ENCODE measurements at regions not wholly inside any gene's neighbourhood (a gene's known extent, or its start where the extent isn't known, plus 50 kb on each side); places are given as distances from the start of the nearest gene placed in this dataset.
"Not testable (repeated sequence)": the region's sequence is repeated elsewhere in the genome, so short reads cannot be mapped to it uniquely, and the experiment has no call there.

DNA sequence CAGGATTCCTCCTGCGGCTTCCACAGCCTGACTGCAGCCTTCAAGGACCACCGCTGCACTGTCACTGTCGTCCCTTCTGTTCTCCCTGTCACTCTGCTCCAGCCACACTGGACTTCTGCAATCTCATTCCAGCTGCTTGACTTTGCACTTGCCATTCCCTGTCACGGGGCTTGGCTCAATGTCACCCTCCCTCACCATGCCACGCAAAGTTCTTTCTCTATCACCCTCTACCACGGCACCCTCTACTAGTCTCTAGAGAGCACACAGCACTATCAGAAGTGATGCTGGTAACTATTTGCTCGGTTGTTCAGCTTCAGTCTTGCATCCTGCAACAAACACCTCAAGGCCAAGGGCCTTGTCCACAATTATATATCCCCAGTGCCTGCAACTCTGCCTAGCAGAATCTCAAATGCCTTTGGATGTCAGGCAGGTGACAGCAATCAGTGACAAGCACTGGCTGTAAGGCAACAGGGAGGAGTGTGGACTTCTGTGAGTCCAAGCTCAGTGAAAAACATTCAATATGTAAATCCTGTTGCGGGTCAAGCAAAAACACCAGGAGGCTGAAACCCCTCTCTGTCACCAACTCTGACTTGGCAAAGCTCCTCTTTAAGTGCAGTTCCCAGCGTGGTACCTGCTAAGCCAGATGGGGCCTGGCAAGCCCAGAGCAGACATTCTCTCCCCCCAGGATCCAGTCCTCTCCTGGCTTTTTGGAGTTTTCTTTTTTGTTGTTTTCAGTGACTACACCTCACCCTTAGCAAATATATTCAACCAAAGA, 259.9 kb downstream of the FGFR2 start:
- DNase-seq: no peak

DNA sequence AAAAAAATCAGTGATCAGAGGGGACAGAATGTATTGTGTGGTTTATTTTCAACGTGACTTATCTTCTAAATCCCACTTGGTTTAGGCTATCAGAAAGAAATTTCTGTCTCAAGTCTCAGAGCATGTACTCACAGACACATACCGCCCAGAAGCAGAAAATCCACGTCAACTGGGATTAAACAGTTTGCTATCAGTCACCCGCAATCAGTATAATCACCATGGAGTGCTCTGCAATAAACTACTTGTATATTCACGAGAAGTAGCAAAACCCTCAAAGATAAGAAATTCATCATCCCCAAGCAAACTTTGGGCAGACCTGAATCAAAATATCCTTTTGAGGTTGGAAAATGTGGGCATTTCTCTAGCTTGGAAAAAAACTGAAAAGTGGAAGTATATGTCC, 259.1 kb downstream of the FGFR2 start:
- DNase-seq: no peak

DNA sequence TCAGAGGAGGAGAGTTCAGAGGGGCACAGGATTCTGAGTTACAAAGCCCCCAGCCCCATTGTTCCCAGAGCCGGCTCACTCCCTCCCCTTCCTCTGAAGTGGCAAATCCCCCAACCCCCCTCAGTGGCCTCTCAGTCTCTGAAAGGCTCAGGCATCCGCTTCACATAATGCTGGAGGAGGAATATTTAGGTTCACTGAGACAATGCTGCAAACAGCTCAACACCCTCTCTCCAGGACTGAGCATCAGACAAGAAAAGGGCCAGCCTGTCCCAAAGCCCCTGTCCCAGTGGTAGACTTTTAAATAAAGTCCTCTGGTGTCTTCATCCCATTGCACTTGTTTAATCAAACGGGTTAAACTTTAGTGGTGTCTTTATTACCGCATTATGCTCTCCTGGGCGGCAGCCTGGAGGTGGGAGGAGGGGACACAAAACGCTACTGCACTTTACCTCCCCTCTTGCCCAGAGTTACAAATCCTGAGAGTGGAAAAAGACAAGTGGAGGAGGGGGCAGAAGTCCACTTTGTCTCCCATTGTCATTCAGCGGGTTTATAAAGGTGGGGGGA, 257.9 kb downstream of the FGFR2 start:
- DNase-seq: no peak

DNA sequence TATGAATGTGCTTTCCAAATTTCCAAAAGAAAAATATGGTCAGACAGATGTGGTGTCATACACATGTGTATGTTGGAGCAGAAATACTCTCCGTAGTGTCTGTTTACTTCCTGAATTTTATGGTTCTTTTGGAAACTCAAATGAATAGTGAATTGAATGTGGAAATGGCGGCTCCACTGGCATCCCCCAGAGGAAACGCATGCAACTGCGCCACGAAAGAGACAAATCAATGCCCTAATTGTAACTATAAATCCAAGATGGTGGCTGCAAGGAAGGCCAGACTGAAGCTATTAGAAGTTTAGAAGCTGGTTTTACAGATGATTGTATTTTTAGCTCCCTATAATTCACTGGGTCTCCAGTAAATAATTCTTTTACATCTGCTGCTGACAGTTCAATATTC, 246.7 kb downstream of the FGFR2 start:
- DNase-seq: no peak

DNA sequence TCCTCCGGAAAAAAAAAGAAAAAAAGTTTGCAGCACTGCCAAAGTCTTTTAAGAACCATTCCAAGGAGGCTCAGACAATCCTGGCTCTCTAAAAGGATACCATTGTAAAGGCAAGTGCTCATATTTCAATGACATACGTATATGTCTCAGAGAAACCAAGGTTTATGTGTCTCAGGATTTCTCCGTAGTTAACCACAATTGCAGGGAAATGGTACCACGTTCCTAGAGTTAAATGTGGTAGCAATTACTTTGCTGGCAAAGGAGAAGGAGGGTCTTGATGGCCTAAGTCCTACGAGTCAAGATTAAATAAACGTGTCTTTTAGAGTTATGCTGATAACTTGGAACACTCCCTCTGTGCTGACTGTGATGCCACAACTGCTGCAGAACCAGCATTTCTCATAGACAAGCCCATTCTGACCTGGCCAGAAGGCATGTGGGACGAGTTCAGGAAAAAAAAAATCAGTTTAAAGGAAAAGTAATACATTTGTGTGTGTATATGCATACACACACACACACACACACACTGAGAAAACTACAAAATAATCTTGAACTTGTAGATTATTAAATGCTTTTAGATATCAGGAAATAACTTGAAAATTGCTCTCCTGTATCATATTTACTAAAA, 245.9 kb downstream of the FGFR2 start:
- DNase-seq: no peak

DNA sequence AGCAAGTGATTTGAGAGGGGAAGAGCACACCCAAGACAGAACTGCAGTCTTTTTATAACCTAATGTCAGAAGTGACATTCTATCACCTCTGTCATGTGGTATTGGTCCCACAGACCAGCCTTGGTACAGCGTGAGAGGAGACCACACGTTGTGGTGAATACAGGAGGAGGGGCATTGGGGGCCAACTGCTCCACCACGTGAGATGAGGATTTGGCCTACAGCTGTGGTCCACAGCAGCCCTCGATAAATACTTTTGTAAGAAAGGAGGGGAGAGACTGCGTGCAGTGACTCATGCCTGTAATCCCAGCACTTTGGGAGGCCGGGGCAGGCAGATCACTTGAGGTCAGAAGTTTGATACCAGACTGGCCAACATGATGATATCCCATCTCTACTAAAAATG, 243.1 kb downstream of the FGFR2 start:
- DNase-seq: no peak

DNA sequence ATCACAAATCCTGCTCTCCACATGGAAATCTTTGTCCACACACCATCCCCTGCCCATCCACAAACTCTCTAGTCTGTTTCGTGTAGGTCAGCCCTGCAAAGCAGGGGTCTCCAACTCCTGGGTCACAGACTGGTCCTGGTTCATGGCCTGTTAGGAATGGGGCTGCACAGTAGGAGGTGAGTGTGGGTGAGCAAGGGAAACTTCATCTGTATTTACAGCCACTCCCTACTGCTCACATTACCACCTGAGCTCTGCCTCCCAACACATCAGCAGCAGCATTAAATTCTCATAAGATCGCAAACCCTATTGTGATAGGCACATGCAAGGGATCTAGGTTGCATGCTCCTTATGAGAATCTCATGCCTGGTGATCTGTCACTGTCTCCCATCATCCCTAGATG, 242.1 kb downstream of the FGFR2 start:
- DNase-seq: no peak

DNA sequence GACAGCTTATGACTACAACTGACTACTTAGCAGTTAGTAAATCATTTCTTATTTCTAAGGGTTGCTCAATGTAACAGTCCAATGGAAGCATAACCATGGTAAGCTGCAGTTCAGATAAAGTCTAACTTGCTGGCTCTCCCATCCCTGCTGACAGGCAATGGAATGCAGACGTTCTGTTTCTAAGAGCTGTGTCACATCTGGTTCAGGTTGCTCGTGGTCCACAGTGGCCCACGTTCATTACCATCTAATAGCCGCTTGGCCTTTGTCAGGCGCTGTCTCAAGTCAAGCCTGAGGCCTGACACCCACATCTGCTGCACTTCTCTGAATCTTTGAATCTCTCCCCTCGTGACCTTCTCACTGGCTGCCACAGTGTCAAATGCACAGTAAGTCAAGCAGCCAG, 240.8 kb downstream of the FGFR2 start:
- DNase-seq: no peak

DNA sequence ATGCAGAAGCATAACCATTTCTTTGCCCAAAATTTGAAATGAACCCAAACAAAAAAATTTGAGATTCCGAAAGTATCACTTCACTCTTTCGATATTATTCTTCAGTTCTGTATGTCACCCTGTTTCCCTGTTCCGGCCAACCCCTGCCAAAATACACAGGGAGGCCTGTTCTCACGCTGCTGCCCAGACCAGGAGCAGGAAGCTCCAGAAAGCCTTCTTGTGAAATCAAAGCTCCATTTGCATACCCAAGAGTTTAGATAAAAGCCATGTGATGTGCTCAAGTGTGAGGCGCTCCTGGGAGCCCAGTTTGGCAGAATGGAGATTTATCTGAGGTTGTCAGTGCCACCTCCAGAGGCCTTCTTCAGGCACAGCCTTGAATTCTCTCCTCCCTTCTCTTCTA, 236.2 kb downstream of the FGFR2 start:
- no peak for DNase-seq

DNA sequence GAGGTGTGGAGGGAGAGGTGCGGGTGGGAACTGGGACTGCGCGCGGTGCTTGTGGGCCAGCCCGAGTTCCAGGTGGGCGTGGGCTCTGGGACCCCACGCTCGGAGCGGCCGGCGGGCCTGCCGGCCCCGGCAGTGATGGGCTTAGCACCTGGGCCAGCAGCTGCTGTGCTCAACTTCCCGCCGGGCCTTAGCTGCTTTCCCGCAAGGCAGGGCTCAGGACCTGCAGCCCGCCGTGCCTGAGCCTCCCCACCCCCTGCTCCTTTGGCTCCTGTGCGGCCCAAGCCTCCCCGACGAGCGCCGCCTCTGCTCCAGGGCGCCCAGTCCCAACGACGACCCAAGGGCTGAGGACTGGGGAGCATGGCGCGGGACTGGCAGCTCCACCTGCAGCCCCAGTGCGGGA, 232.7 kb downstream of the FGFR2 start:
- DNase-seq: no peak

DNA sequence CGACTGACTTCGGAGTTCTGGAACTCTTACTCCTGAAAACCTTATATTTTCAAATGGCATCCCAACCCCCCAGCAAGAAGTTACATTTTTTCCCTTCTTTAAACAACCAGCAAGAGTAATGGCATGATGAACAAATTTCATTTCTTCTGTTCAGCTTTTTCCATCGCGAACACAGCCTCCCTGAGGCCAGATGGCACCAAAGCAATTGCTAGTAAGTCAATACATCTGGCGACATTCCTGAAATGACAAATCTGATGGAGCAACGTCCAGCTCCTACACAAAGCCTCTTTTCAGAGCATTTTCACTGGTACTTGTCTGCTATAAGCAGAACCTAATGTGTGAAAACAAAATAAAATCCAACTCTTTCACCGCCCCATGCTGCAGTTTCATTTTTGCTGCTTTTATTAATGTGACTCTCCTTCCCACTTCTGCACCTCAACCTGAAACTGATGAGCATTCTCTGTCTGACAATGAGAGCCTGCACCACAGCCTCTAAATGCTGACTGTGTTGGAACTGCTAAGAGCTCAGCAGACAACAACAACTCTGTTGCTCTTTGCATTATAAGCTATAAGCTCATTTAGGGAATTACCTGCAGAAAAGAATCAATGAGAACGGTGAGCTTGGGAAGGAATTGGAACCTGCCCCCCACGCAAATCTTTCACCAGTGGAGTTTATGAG, 229.8 kb downstream of the FGFR2 start:
- DNase-seq: no peak

DNA sequence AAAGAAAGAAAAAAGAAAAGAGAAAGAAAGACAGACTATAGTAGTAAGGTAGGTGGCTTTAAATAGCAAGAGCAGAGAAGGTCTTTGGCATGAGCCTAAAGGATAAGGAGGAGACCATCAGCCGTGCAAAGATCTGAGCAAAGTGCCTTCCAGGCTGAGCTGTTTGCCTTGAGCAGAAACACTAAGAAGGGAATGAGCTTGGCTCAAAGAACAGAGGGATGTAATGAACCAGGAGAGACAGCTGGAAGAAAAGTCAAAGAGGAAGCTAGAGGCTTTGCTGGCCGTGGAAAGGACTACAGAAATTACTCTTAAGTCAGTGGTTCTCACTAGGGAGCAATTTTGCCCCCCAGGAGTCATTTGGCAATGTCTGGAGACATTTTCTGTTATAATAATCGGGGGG, 228.6 kb downstream of the FGFR2 start:
- DNase-seq: no peak

DNA sequence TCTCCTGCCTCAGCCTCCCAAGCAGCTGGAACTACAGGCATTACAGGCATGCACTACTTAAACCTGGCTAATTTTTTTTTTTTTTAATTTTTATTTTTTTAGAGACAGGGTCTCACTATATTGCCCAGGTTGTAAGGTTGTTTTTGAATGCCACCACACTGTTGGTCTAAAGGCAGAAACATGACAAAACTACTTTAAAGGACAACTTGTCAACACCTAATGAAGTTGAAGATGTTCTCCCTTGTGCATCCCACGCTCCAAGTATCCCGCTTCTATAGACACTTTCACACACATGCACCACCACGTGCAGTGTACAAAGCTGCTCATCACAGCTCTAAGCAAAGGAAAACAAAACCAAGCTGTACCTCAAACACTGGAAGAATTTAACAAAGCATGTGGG, 226.4 kb downstream of the FGFR2 start:
- DNase-seq: no peak

DNA sequence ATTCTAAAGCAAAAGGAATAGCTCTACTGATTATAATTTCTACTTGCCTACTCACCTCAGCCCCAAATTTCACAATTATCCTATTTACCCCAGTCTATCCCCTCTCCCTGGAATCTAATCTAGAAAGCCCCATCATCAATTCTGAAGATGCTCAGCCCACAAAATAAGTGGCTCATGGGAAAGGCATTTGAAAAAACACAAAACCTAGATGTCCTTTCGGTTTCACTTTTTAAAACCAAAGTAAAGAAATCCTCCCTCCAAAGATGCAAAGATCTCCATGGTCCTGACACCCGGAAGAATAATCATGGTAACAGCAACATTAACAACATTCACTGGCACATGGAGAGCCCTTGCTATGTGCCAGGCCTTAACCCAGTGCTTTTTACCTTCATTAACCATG, 224.8 kb downstream of the FGFR2 start:
- no peak for DNase-seq

DNA sequence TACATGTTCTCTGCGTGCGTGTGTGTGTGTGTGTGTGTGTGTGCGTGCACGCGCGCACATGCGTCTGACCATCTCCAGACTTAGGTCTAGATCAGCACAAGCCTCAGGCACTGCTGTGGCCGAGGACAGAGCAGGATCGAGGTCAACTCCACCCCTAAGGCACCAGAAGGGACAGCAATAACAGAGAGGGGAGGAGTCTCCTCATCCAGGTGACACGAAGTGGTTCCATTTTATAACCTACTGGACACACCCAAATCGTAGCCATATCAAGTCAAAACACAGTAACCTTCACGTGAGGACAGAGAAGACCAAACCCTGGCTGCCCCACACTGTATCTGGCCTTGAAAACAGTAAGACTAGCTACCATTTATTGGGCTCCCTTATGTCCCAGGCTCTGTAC, 224.1 kb downstream of the FGFR2 start:
- no peak for DNase-seq

DNA sequence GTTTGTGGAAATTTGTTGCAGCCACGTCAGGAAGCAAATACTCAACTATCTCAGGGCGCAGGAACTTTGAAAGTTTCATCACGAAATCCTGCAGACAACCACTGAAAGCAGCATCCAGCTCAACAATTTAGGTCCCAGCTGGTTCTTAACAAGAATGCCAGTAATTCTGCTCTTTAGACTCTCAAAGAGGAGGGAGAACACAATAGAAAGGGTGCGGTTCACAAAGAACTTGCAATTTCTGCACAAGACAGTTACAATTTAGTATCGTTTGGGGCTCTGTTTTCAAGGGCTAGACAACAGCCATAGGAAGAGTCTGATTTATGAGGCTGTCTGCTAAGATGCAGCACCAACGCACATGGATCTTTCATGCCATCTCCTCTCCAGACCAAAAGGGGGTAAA, 223.1 kb downstream of the FGFR2 start:
- no peak for DNase-seq

DNA sequence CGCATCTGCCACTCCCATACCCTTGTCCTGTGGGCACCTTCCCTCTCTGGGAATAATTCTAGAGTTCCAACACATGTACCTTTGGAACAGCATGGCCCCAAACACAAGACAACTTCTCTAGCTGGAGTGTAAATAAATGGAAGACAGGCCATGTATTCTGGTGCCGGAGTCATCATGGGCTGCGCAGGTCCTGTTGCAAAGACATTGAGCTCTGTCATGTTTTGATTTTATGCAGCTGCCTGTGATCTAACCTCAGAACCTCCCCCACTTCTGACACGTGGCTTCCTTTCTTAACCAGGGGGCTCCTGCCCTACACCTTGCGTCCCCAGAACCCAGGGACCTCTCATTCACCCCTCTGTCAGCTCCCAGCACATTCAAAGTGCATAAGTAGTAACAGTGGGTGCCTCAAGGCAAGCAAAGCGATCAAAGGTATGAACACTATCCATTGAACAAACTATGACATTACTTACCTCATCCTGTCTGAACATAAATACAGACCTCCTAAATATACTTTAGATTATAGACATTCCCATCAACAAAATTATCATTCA, 219.9 kb downstream of the FGFR2 start:
- DNase-seq: no peak

DNA sequence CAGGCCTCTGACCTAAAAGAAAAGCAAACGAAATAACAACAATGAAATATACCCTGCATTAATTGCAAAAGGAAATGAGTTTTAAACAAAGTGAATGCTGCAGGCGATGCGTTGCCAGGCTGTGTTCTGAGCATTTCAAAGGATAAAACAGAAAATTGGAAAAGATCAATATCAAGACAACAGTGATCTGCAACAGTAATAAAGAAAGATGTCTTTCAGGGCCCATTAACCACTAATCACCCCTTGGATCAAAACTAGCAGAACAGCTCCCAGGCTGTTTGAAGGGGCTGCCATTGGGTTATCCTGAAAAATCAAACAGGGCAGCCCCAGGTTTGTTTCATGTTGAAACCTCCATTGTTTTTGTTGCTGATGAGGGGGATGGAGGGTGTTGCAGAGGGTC, 219.2 kb downstream of the FGFR2 start:
- DNase-seq: no peak

DNA sequence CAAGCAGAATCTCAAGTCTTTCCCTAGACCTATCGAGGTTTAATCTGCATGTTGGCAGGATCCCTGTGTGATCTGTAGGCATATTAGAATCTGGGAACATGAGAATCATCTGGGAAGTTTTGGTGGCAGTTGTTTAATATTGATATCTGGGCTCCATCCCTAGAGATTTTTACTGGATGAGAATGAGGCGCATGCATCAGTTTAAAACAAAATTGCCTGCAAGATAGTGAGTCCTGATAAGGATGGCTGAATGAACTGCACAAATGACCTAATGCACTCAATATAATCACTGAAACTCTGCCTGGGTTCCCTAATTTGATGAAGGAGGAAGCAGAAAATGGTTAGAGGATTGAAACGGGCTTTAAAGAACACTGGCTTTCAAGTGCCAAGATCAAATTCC, 218.0 kb downstream of the FGFR2 start:
- DNase-seq: no peak

DNA sequence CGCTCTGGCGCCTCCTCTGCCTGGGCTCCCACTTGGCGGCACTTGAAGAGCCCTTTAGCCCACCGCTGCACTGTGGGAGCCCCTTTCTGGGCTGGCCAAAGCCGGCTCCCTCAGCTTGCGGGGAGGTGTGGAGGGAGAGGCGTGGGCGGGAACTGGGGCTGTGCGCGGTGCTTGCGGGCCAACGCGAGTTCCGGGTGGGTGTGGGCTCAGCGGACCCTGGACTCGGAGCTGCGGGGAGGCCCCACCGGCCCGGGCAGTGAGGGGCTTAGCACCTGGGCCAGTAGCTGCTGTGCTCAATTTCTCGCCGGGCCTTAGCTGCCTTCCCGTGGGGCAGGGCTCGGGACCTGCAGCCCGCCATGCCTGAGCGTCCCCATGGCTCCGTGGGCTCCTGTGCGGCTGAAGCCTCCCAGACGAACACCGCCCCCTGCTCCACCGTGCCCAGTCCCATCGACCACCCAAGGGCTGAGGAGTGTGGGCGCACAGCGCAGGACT, 216.2 kb downstream of the FGFR2 start:
- DNase-seq: not testable (repeated sequence)

DNA sequence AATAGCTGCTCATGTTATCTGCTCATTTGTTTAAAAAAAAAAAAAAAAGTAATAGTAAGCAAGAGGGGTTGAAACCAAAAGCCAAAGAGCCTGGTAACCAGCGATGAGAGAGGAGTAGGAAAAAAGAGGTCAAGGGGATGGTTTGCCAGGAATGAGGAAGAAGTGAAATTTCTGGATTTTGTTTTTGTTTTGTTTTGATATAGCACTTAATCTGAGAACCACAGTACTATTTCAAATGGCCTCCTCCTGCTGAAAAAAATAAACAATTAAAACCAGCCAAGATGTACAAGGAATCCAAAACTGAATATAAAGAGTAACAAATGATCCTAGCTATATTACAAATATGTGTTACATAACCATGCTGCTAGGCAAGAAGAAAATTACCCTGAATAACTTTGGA, 213.1 kb downstream of the FGFR2 start:
- no peak for DNase-seq

DNA sequence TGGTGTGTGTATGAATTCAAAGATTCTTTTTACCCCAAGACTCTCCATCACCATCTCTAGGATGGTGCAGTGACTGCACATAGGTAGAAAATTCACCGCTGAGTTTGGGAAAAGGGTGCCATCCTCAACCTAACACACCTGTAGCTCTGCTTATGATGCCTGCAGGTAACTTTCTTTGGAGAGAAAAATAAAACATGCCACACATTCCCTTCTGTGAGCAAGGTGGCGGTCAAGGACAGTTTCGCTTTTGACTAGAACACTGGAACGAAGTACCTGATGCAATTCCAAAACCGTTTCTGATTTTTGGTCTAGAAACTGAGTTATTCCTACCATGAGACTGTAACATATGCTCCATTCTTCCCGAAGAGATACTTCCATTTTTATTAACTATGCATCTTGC, 205.6 kb downstream of the FGFR2 start:
- DNase-seq: no peak

DNA sequence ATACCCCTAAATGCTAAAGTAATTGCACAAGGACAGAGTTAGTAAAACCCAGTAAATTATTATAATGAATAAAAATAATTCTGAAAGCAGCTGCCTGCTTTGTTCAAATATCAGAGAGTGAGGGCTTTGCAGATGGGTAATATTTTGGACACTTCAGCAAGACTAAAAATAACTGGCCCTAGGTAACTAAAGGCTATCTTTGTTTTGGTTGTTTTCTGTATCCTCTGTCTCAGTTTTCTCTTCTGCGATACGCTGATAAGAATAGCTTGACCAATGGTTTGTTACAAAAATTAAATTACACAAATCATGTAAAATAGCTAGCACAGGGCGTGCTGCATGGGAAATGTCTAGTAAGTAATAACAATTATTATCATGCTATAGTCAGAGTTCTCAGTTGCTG, 204.7 kb downstream of the FGFR2 start:
- DNase-seq: no peak

DNA sequence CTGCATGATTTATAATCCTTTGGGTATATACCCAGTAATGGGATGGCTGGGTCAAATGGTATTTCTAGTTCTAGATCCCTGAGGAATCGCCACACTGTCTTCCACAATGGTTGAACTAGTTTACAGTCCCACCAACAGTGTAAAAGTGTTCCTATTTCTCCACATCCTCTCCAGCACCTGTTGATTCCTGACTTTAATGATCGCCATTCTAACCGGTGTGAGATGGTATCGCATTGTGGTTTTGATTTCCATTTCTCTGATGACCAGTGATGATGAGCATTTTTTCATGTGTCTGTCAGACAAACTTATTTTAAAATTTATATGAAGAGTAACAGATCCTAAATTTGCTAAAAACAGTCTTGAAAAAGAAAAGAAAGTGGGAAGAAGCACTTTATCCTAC, 197.7 kb downstream of the FGFR2 start:
- not testable (repeated sequence) for DNase-seq
